SH-SY5Y (cell line): ENCODE measurements at regions not wholly inside any gene's neighbourhood (a gene's known extent, or its start where the extent isn't known, plus 50 kb on each side); places are given as distances from the start of the nearest gene placed in this dataset.

Experiments
- GATA2 ChIP-seq: IDR thresholded peaks from 2 replicates; pipeline ENCODE4 v1.6.1; 2011; ENCODE audit warnings: mild to moderate bottlenecking, low read depth, low read length
- GATA3 ChIP-seq: IDR thresholded peaks from 2 replicates; pipeline ENCODE4 v1.6.1; 2011; ENCODE audit warnings: low read depth, mild to moderate bottlenecking, low read length, moderate library complexity

DNA sequence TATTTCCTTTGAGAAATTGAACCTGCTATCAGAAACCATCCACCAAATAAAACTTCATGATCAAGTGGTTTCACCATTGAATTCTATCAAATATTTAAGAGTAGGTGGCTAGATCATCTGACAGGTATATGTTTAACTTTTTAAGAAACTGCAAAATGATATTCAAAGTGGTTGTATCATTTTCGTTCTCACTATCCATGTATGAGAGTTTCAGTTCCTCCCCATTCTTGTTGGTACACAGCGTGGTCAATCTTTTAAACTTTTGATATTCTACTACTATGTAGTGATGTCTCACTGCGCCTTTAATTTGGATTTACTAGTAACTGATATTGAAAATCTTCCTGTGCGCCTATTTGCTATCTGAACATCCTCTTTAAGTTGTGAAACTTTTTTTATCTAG lies 163.7 kb downstream of the CYB561 start:
- no peak for TF ChIP-seq GATA2
- no peak for TF ChIP-seq GATA3
